ENCODE measurements at regions not wholly inside any gene's neighbourhood (a gene's known extent, or its start where the extent isn't known, plus 50 kb on each side); places are given as distances from the start of the nearest gene placed in this dataset.
"Not testable (repeated sequence)": the region's sequence is repeated elsewhere in the genome, so short reads cannot be mapped to it uniquely, and the experiment has no call there.

GRCh38 chr4:160117686-160118085 is 1014.8 kb downstream of the RAPGEF2 start:
- peaks cover 3 to 17% (median 6%) of the 10 kb centered on the region in 3 donors for H3K9me3 Mint-ChIP-seq
- no peaks in the 10 kb centered on the region for H3K4me1 Mint-ChIP-seq
- no peak overlapping the region for H3K27ac Mint-ChIP-seq
- no peak overlapping the region for H3K4me3 Mint-ChIP-seq
- H3K36me3 Mint-ChIP-seq, result no peaks in the 10 kb centered on the region
- H3K27me3 Mint-ChIP-seq, result no peaks in the 10 kb centered on the region

GRCh38 chr4:160125576-160126287 is 1022.9 kb downstream of the RAPGEF2 start:
- not testable (repeated sequence) for H3K27me3 Mint-ChIP-seq, H3K4me1 Mint-ChIP-seq, H3K9me3 Mint-ChIP-seq, H3K36me3 Mint-ChIP-seq
- Mint-ChIP-seq H3K27ac (peak overlapping the region in 1 of 3 donors; percentile 39), H3K4me3 (peak overlapping the region in 1 of 4 donors; percentile 67)

- no peak overlapping the region for H3K4me3 Mint-ChIP-seq
- peaks cover 0 to 1% (median 0%) of the 10 kb centered on the region in 3 donors for H3K4me1 Mint-ChIP-seq
- peaks cover 0 to 9% (median 3%) of the 10 kb centered on the region in 3 donors for H3K9me3 Mint-ChIP-seq
- H3K27ac Mint-ChIP-seq, result no peak overlapping the region
- H3K36me3 Mint-ChIP-seq, result no peaks in the 10 kb centered on the region
- H3K27me3 Mint-ChIP-seq, result no peaks in the 10 kb centered on the region
Observed at GRCh38 chr4:160127211-160127610, 1024.3 kb downstream of the RAPGEF2 start.

GRCh38 chr4:160129439-160129838 is 1026.6 kb downstream of the RAPGEF2 start:
- peaks cover 0 to 1% (median 0%) of the 10 kb centered on the region in 3 donors for H3K4me1 Mint-ChIP-seq
- H3K9me3 Mint-ChIP-seq, result peaks cover 3 to 17% (median 8%) of the 10 kb centered on the region in 3 donors
- H3K27ac Mint-ChIP-seq, result no peak overlapping the region
- no peaks in the 10 kb centered on the region for H3K36me3 Mint-ChIP-seq
- H3K27me3 Mint-ChIP-seq, result no peaks in the 10 kb centered on the region
- H3K4me3 Mint-ChIP-seq, result no peak overlapping the region

GRCh38 chr4:160136021-160136420 is 1033.1 kb downstream of the RAPGEF2 start:
- H3K9me3 Mint-ChIP-seq, result peaks cover 1 to 17% (median 8%) of the 10 kb centered on the region in 3 donors

GRCh38 chr4:160141206-160141605 is 1038.3 kb downstream of the RAPGEF2 start:
- H3K9me3 Mint-ChIP-seq, result peaks cover 0 to 4% (median 0%) of the 10 kb centered on the region in 3 donors
- no peak overlapping the region for H3K4me3 Mint-ChIP-seq
- H3K27ac Mint-ChIP-seq, result no peak overlapping the region
- H3K4me1 Mint-ChIP-seq, result no peaks in the 10 kb centered on the region
- H3K36me3 Mint-ChIP-seq, result no peaks in the 10 kb centered on the region
- H3K27me3 Mint-ChIP-seq, result no peaks in the 10 kb centered on the region

More at GRCh38 chr4:160136021-160136420, 1033.1 kb downstream of the RAPGEF2 start:
- H3K4me3 Mint-ChIP-seq, result no peak overlapping the region
- no peaks in the 10 kb centered on the region for H3K27me3 Mint-ChIP-seq
- H3K27ac Mint-ChIP-seq, result no peak overlapping the region
- H3K4me1 Mint-ChIP-seq, result no peaks in the 10 kb centered on the region
- H3K36me3 Mint-ChIP-seq, result no peaks in the 10 kb centered on the region

- Mint-ChIP-seq H3K36me3 (no peaks in the 10 kb centered on the region), H3K9me3 (peaks cover 0 to 4% (median 0%) of the 10 kb centered on the region in 3 donors), H3K4me1 (no peaks in the 10 kb centered on the region), H3K27me3 (no peaks in the 10 kb centered on the region), H3K4me3 (peak overlapping the region in 1 of 4 donors; percentile 60), H3K27ac (no peak overlapping the region)
Observed at GRCh38 chr4:160142579-160142978, 1039.7 kb downstream of the RAPGEF2 start.

GRCh38 chr4:160143574-160143973 is 1040.7 kb downstream of the RAPGEF2 start:
- no peaks in the 10 kb centered on the region for H3K36me3 Mint-ChIP-seq
- H3K9me3 Mint-ChIP-seq, result peaks cover 0 to 4% (median 0%) of the 10 kb centered on the region in 3 donors
- H3K4me3 Mint-ChIP-seq, result no peak overlapping the region
- H3K4me1 Mint-ChIP-seq, result no peaks in the 10 kb centered on the region
- no peak overlapping the region for H3K27ac Mint-ChIP-seq
- H3K27me3 Mint-ChIP-seq, result no peaks in the 10 kb centered on the region

- Mint-ChIP-seq H3K27me3 (no peaks in the 10 kb centered on the region), H3K9me3 (peaks cover 0 to 4% (median 1%) of the 10 kb centered on the region in 3 donors), H3K27ac (no peak overlapping the region), H3K36me3 (peaks cover 1% of the 10 kb centered on the region), H3K4me3 (no peak overlapping the region), H3K4me1 (no peaks in the 10 kb centered on the region)
Observed at GRCh38 chr4:160159457-160159856, 1056.6 kb downstream of the RAPGEF2 start.

GRCh38 chr4:160161026-160161425 is 1058.1 kb downstream of the RAPGEF2 start:
- H3K27me3 Mint-ChIP-seq, result no peaks in the 10 kb centered on the region
- peaks cover 0 to 4% (median 3%) of the 10 kb centered on the region in 3 donors for H3K9me3 Mint-ChIP-seq
- H3K27ac Mint-ChIP-seq, result no peak overlapping the region
- peaks cover 1% of the 10 kb centered on the region for H3K36me3 Mint-ChIP-seq
- H3K4me3 Mint-ChIP-seq, result no peak overlapping the region
- no peaks in the 10 kb centered on the region for H3K4me1 Mint-ChIP-seq

- H3K4me3 Mint-ChIP-seq, result no peak overlapping the region
- H3K9me3 Mint-ChIP-seq, result peaks cover 0 to 9% (median 4%) of the 10 kb centered on the region in 3 donors
- no peaks in the 10 kb centered on the region for H3K27me3 Mint-ChIP-seq
- no peaks in the 10 kb centered on the region for H3K4me1 Mint-ChIP-seq
- no peaks in the 10 kb centered on the region for H3K36me3 Mint-ChIP-seq
- H3K27ac Mint-ChIP-seq, result no peak overlapping the region
Observed at GRCh38 chr4:160175064-160175643, 1072.3 kb downstream of the RAPGEF2 start.

- H3K9me3 Mint-ChIP-seq, result peaks cover 0 to 6% (median 4%) of the 10 kb centered on the region in 3 donors
- H3K36me3 Mint-ChIP-seq, result no peaks in the 10 kb centered on the region
Observed at GRCh38 chr4:160180211-160180610, 1077.3 kb downstream of the RAPGEF2 start.

GRCh38 chr4:160182727-160183126 is 1079.8 kb downstream of the RAPGEF2 start:
- Mint-ChIP-seq H3K4me3 (no peak overlapping the region), H3K36me3 (no peaks in the 10 kb centered on the region), H3K9me3 (peaks cover 0 to 10% (median 8%) of the 10 kb centered on the region in 3 donors), H3K27me3 (no peaks in the 10 kb centered on the region), H3K4me1 (no peaks in the 10 kb centered on the region), H3K27ac (no peak overlapping the region)

More at GRCh38 chr4:160180211-160180610, 1077.3 kb downstream of the RAPGEF2 start:
- H3K4me1 Mint-ChIP-seq, result no peaks in the 10 kb centered on the region
- H3K4me3 Mint-ChIP-seq, result no peak overlapping the region
- H3K27ac Mint-ChIP-seq, result no peak overlapping the region
- H3K27me3 Mint-ChIP-seq, result no peaks in the 10 kb centered on the region

- no peaks in the 10 kb centered on the region for H3K36me3 Mint-ChIP-seq
- peaks cover 0 to 10% (median 6%) of the 10 kb centered on the region in 3 donors for H3K9me3 Mint-ChIP-seq
- no peak overlapping the region for H3K27ac Mint-ChIP-seq
- H3K4me3 Mint-ChIP-seq, result no peak overlapping the region
- no peaks in the 10 kb centered on the region for H3K27me3 Mint-ChIP-seq
- H3K4me1 Mint-ChIP-seq, result no peaks in the 10 kb centered on the region
Observed at GRCh38 chr4:160184884-160185283, 1082.0 kb downstream of the RAPGEF2 start.

GRCh38 chr4:160193787-160194186 is 1090.9 kb downstream of the RAPGEF2 start:
- no peaks in the 10 kb centered on the region for H3K36me3 Mint-ChIP-seq
- peaks cover 0 to under 1% (median 0%) of the 10 kb centered on the region in 3 donors for H3K9me3 Mint-ChIP-seq
- no peaks in the 10 kb centered on the region for H3K27me3 Mint-ChIP-seq
- H3K4me1 Mint-ChIP-seq, result no peaks in the 10 kb centered on the region
- H3K27ac Mint-ChIP-seq, result no peak overlapping the region
- H3K4me3 Mint-ChIP-seq, result no peak overlapping the region

GRCh38 chr4:160194716-160195115 is 1091.8 kb downstream of the RAPGEF2 start:
- no peaks in the 10 kb centered on the region for H3K27me3 Mint-ChIP-seq
- H3K36me3 Mint-ChIP-seq, result no peaks in the 10 kb centered on the region
- no peaks in the 10 kb centered on the region for H3K4me1 Mint-ChIP-seq
- no peak overlapping the region for H3K4me3 Mint-ChIP-seq
- no peak overlapping the region for H3K27ac Mint-ChIP-seq
- H3K9me3 Mint-ChIP-seq, result peaks cover 0 to 3% (median 2%) of the 10 kb centered on the region in 3 donors

Data from IgD-negative memory B cell (primary cell).